Activated T-helper 1 cell treated with Interleukin-2 at 50 U/mL for 16 hours (primary cell): ENCODE measurements at regions not wholly inside any gene's neighbourhood (a gene's known extent, or its start where the extent isn't known, plus 50 kb on each side); places are given as distances from the start of the nearest gene placed in this dataset.

ENCODE experiments used
- DNase-seq: peaks from one replicate; pipeline ENCODE4 v3.0.0-alpha.2; 2020; ENCODE audit warnings: low read depth

- no peak for DNase-seq
Measured at GRCh38 chr20:57970856-57971255, 257.6 kb downstream of the ANKRD60 start.

GRCh38 chr20:57970116-57970515, 258.3 kb downstream of the ANKRD60 start:
- no peak for DNase-seq

GRCh38 chr20:57968120-57968519, 258.3 kb upstream of the PMEPA1 start:
- no peak for DNase-seq

- no peak for DNase-seq
Measured at GRCh38 chr20:57967364-57967763, 257.5 kb upstream of the PMEPA1 start.

- no peak for DNase-seq
Measured at GRCh38 chr20:57966620-57967019, 256.8 kb upstream of the PMEPA1 start.

- DNase-seq, result no peak
Measured at GRCh38 chr20:57965441-57965840, 255.6 kb upstream of the PMEPA1 start.

- DNase-seq, result no peak
Measured at GRCh38 chr20:57964011-57964862, 254.4 kb upstream of the PMEPA1 start.

GRCh38 chr20:57960803-57961575, 251.2 kb upstream of the PMEPA1 start:
- no peak for DNase-seq

- no peak for DNase-seq
Measured at GRCh38 chr20:57959589-57959988, 249.8 kb upstream of the PMEPA1 start.

- DNase-seq, result no peak
Measured at GRCh38 chr20:57959018-57959417, 249.2 kb upstream of the PMEPA1 start.

- DNase-seq, result no peak
Measured at GRCh38 chr20:57958050-57958420, 248.2 kb upstream of the PMEPA1 start.

- no peak for DNase-seq
Measured at GRCh38 chr20:57957411-57958049, 247.7 kb upstream of the PMEPA1 start.

- no peak for DNase-seq
Measured at GRCh38 chr20:57953638-57954037, 243.8 kb upstream of the PMEPA1 start.

GRCh38 chr20:57952136-57952535, 242.3 kb upstream of the PMEPA1 start:
- no peak for DNase-seq

GRCh38 chr20:57951549-57951948, 241.7 kb upstream of the PMEPA1 start:
- no peak for DNase-seq

- DNase-seq, result no peak
Measured at GRCh38 chr20:57950764-57951485, 241.1 kb upstream of the PMEPA1 start.

- DNase-seq, result no peak
Measured at GRCh38 chr20:57948180-57948955, 238.6 kb upstream of the PMEPA1 start.

- DNase-seq, result no peak
Measured at GRCh38 chr20:57947421-57948179, 237.8 kb upstream of the PMEPA1 start.

- no peak for DNase-seq
Measured at GRCh38 chr20:57946559-57947315, 236.9 kb upstream of the PMEPA1 start.

- DNase-seq, result no peak
Measured at GRCh38 chr20:57944988-57945387, 235.2 kb upstream of the PMEPA1 start.
